ENCODE measurements at regions not wholly inside any gene's neighbourhood (a gene's known extent, or its start where the extent isn't known, plus 50 kb on each side); places are given as distances from the start of the nearest gene placed in this dataset.

- Histone ChIP-seq H4K20me1 (replicated peaks in 1 of 2; ENCODE audit: control insufficient read depth in 1 of 2, insufficient read depth in 2 of 2, low read length in 2 of 2) (no peaks in the 10 kb centered on the region), H4K5ac (ENCODE audit: insufficient read length, low read depth, low read length) (no peak overlapping the region), H4K8ac (ENCODE audit: extremely low read depth, insufficient read depth, low read length) (no peak overlapping the region), H3K14ac (ENCODE audit: insufficient read length) (no peak overlapping the region), H2BK20ac (ENCODE audit: low read length) (no peak overlapping the region), H2BK15ac (ENCODE audit: low read length) (no peak overlapping the region), H3K36me3 (ENCODE audit: control insufficient read depth in 2 of 4, insufficient read depth in 4 of 4, low read length in 3 of 4) (no peaks in the 10 kb centered on the region), H3K4me3 (ENCODE audit: extremely low read depth in 1 of 4, insufficient read depth in 2 of 4, low read depth in 3 of 4, low read length in 4 of 4) (no peak overlapping the region), H3K56ac (replicated peaks; ENCODE audit: insufficient read length, low read depth, low read length) (no peak overlapping the region), H3K79me1 (ENCODE audit: low read depth, low read length) (no peaks in the 10 kb centered on the region), H3K18ac (ENCODE audit: extremely low read depth, low read length) (no peak overlapping the region), H3K79me2 (ENCODE audit: control insufficient read depth in 1 of 2, insufficient read depth in 2 of 2, low read length in 2 of 2) (no peaks in the 10 kb centered on the region), H2AK5ac (ENCODE audit: low read depth, low read length) (no peak overlapping the region), H4K91ac (replicated peaks; ENCODE audit: insufficient read length, low read length) (no peak overlapping the region), H3K27me3 (replicated peaks in 1 of 4; ENCODE audit: control insufficient read depth in 3 of 4, extremely low read depth in 1 of 4, insufficient read depth in 3 of 4, low read length in 3 of 4) (no peaks in the 10 kb centered on the region), H2AFZ (ENCODE audit: low read length) (no peak overlapping the region), H2BK5ac (ENCODE audit: low read depth, low read length) (no peak overlapping the region), H2BK12ac (ENCODE audit: low read depth, low read length) (no peak overlapping the region), H3K23ac (ENCODE audit: insufficient read length) (no peak overlapping the region), H3K23me2 (ENCODE audit: low read depth, low read length) (no peaks in the 10 kb centered on the region), H3K9ac (replicated peaks in 1 of 4; ENCODE audit: extremely low read depth in 1 of 4, low read depth in 3 of 4, low read length in 3 of 4) (no peak overlapping the region), H3K4ac (replicated peaks; ENCODE audit: insufficient read length, low read depth, low read length) (no peak overlapping the region), H3K9me3 (ENCODE audit: insufficient read depth in 2 of 2, low read depth in 1 of 2, low read length in 1 of 2) (no peaks in the 10 kb centered on the region), H2BK120ac (replicated peaks; ENCODE audit: low read depth, low read length) (no peak overlapping the region), H3K4me1 (replicated peaks in 1 of 4; ENCODE audit: control insufficient read depth in 3 of 4, insufficient read depth in 4 of 4, low read length in 3 of 4) (no peaks in the 10 kb centered on the region), H3K27ac (ENCODE audit: low read depth, low read length) (no peak overlapping the region), H3K4me2 (ENCODE audit: insufficient read depth in 1 of 2, low read depth in 2 of 2, low read length in 2 of 2) (no peak overlapping the region)
- ChIA-PET POLR2A (ENCODE audit: partially characterized antibody) (no interaction called here), CTCF (ENCODE audit: partially characterized antibody) (interaction anchor here (0.8 to 1.5 kb wide), 5 partner anchors 11 to 300 kb away, joined by 3 to 4 read pairs (median 3); no protein-coding TSS in a partner anchor)
- FAIRE-seq: no peak
- WGBS, 2 experiments (ENCODE audit: extremely low coverage in 1 of 2, insufficient coverage in 1 of 2, insufficient read length in 1 of 2, insufficient replicate concordance in 2 of 2, low coverage in 1 of 2, low lambda C conversion rate in 2 of 2, missing lambda C conversion rate in 1 of 2): 100% methylated on average over 1 of the region's 1 CpG; no CpG with 5 or more reads in 1 of the 2 experiments
- DNase-seq (ENCODE audit: low read depth in 1 of 2, low spot score in 2 of 2): no peak
- TF ChIP-seq POLR2AphosphoS5 (IDR thresholded peaks at IDR 0.05; ENCODE audit: low read depth, low read length) (no peak), GABPA (IDR thresholded peaks at IDR 0.05; ENCODE audit: borderline replicate concordance, insufficient read depth, low read length) (no peak), CHD2 (IDR thresholded peaks at IDR 0.05; ENCODE audit: low read length) (no peak), TEAD4 (IDR thresholded peaks at IDR 0.05; ENCODE audit: low read depth, low read length) (no peak), MAFK (IDR thresholded peaks at IDR 0.05; ENCODE audit: low read depth, low read length) (no peak), CHD1 (IDR thresholded peaks at IDR 0.05; ENCODE audit: low read depth, low read length) (no peak), RFX5 (IDR thresholded peaks at IDR 0.05; ENCODE audit: borderline replicate concordance, low read depth, low read length) (no peak), CTCF (IDR thresholded peaks at IDR 0.05; ENCODE audit: control extremely low read depth in 1 of 3, insufficient read depth in 1 of 3, low read depth in 1 of 3, low read length in 3 of 3) (peak in 2 of 3 experiments; percentile 17 to 40; a peak in 2 of 4 replicates), SIRT6 (IDR thresholded peaks at IDR 0.05; ENCODE audit: low read length) (no peak), RAD21 (IDR thresholded peaks at IDR 0.05 in 1 of 2, conservative IDR thresholded peaks at IDR 0.05 in 1 of 2; ENCODE audit: low read depth in 2 of 2, low read length in 2 of 2) (peak; percentile 40 to 56; a peak in 3 of 4 replicates), CREB1 (IDR thresholded peaks at IDR 0.05) (no peak), SRF (IDR thresholded peaks at IDR 0.05; ENCODE audit: low read depth, low read length) (no peak), EP300 (IDR thresholded peaks at IDR 0.05; ENCODE audit: borderline replicate concordance in 1 of 2, low read depth in 2 of 2, low read length in 2 of 2) (no peak)
These were observed 715.3 kb downstream of the OLFM4 start for GRCh38 chr13:53743906-53744305.
